ENCODE measurements at regions not wholly inside any gene's neighbourhood (a gene's known extent, or its start where the extent isn't known, plus 50 kb on each side); places are given as distances from the start of the nearest gene placed in this dataset.
A peak's percentile ranks its signal among the peaks of the same experiment; 100 is the strongest.

- no peak for TF ChIP-seq CTCF (IDR thresholded peaks at IDR 0.05; ENCODE audit: unreplicated experiment)
- no peak overlapping the region for H3K4me3 Mint-ChIP-seq (ENCODE audit: unreplicated experiment)
- H3K9me3 Mint-ChIP-seq (ENCODE audit: unreplicated experiment), result peaks cover 25% of the 10 kb centered on the region
- peak; percentile 12 for DNase-seq (ENCODE audit: unreplicated experiment)
- H3K27ac Mint-ChIP-seq (ENCODE audit: low read depth, unreplicated experiment), result peak overlapping the region; percentile 35
- H3K36me3 Mint-ChIP-seq (ENCODE audit: insufficient read depth, unreplicated experiment), result no peaks in the 10 kb centered on the region
- CTCF ChIA-PET, result no interaction called here
- H3K27me3 Mint-ChIP-seq (ENCODE audit: insufficient read depth, unreplicated experiment), result no peaks in the 10 kb centered on the region
- no peaks in the 10 kb centered on the region for H3K4me1 Mint-ChIP-seq (ENCODE audit: insufficient read depth, unreplicated experiment)
- no TSS peak for BruUV-seq (replicated peaks)
- intact Hi-C loops (cut with micrococcal nuclease), result no loop called here
- POLR2A ChIA-PET, result no interaction called here
These were observed 94.7 kb upstream of the PRR20A start for GRCh38 chr13:57045826-57046546.

GRCh38 chr13:57056601-57057180, 84.0 kb upstream of the PRR20A start:
- CTCF ChIA-PET, result no interaction called here
- Mint-ChIP-seq H3K9me3 (ENCODE audit: unreplicated experiment) (no peaks in the 10 kb centered on the region), H3K4me1 (ENCODE audit: insufficient read depth, unreplicated experiment) (no peaks in the 10 kb centered on the region), H3K36me3 (ENCODE audit: insufficient read depth, unreplicated experiment) (no peaks in the 10 kb centered on the region), H3K4me3 (ENCODE audit: unreplicated experiment) (no peak overlapping the region), H3K27me3 (ENCODE audit: insufficient read depth, unreplicated experiment) (no peaks in the 10 kb centered on the region), H3K27ac (ENCODE audit: low read depth, unreplicated experiment) (no peak overlapping the region)
- TF ChIP-seq CTCF (IDR thresholded peaks at IDR 0.05; ENCODE audit: unreplicated experiment), result no peak
- intact Hi-C loops (cut with micrococcal nuclease), result no loop called here
- POLR2A ChIA-PET, result no interaction called here
- no TSS peak for BruUV-seq (replicated peaks)
- DNase-seq (ENCODE audit: unreplicated experiment), result no peak

GRCh38 chr13:57063007-57063406, 77.7 kb upstream of the PRR20A start:
- Mint-ChIP-seq H3K27me3 (ENCODE audit: insufficient read depth, unreplicated experiment) (peaks cover 11% of the 10 kb centered on the region), H3K9me3 (ENCODE audit: unreplicated experiment) (no peaks in the 10 kb centered on the region), H3K4me3 (ENCODE audit: unreplicated experiment) (no peak overlapping the region), H3K27ac (ENCODE audit: low read depth, unreplicated experiment) (no peak overlapping the region), H3K36me3 (ENCODE audit: insufficient read depth, unreplicated experiment) (no peaks in the 10 kb centered on the region), H3K4me1 (ENCODE audit: insufficient read depth, unreplicated experiment) (no peaks in the 10 kb centered on the region)
- CTCF ChIA-PET, result no interaction called here
- BruUV-seq (replicated peaks), result no TSS peak
- POLR2A ChIA-PET, result no interaction called here
- DNase-seq (ENCODE audit: unreplicated experiment), result no peak
- TF ChIP-seq CTCF (IDR thresholded peaks at IDR 0.05; ENCODE audit: unreplicated experiment), result no peak
- intact Hi-C loops (cut with micrococcal nuclease), result no loop called here

- no peak for TF ChIP-seq CTCF (IDR thresholded peaks at IDR 0.05; ENCODE audit: unreplicated experiment)
- H3K36me3 Mint-ChIP-seq (ENCODE audit: insufficient read depth, unreplicated experiment), result no peaks in the 10 kb centered on the region
- POLR2A ChIA-PET, result no interaction called here
- no peak for DNase-seq (ENCODE audit: unreplicated experiment)
- peaks cover 8% of the 10 kb centered on the region for H3K27me3 Mint-ChIP-seq (ENCODE audit: insufficient read depth, unreplicated experiment)
- no peaks in the 10 kb centered on the region for H3K4me1 Mint-ChIP-seq (ENCODE audit: insufficient read depth, unreplicated experiment)
- H3K27ac Mint-ChIP-seq (ENCODE audit: low read depth, unreplicated experiment), result no peak overlapping the region
- no TSS peak for BruUV-seq (replicated peaks)
- H3K4me3 Mint-ChIP-seq (ENCODE audit: unreplicated experiment), result no peak overlapping the region
- H3K9me3 Mint-ChIP-seq (ENCODE audit: unreplicated experiment), result no peaks in the 10 kb centered on the region
- intact Hi-C loops (cut with micrococcal nuclease), result no loop called here
- CTCF ChIA-PET, result no interaction called here
These were observed 66.7 kb upstream of the PRR20A start for GRCh38 chr13:57073983-57074382.

Data from MCF 10A (cell line).